Left lung (tissue), 4 donors: ENCODE measurements at regions not wholly inside any gene's neighbourhood (a gene's known extent, or its start where the extent isn't known, plus 50 kb on each side); places are given as distances from the start of the nearest gene placed in this dataset.

ENCODE experiments used
- ATAC-seq: fragments of 200-7000 bp; cut with Tn5 transposase; one replicate; pipeline ENCODE4 v1.9.1; 2020; ENCODE audit warnings: moderate library complexity
- DNase-seq, 4 donors: peaks; one replicate each; pipeline ENCODE4 v3.0.0-alpha.2; 2013 to 2020
- H3K27ac ChIP-seq, 2 donors: fragments of 200-600 bp; sonication (generic) in 1 of 2; one replicate each; pipeline versions ENCODE4 v1.5.0 to v1.8.0; 2020 to 2021
- H3K27me3 ChIP-seq, 2 donors: fragments of 200-600 bp; sonication (generic) in 1 of 2; one replicate each; pipeline versions ENCODE4 v1.5.0 to v1.8.0; 2020 to 2021
- H3K36me3 ChIP-seq, 2 donors: fragments of 200-600 bp; sonication (generic) in 1 of 2; one replicate each; pipeline versions ENCODE4 v1.5.0 to v1.8.0; 2020 to 2021
- H3K4me1 ChIP-seq, 2 donors: fragments of 200-600 bp; one replicate each; pipeline ENCODE4 v1.8.0; 2021
- H3K4me3 ChIP-seq, 2 donors: fragments of 200-600 bp; sonication (generic) in 1 of 2; one replicate each; pipeline versions ENCODE4 v1.5.0 to v1.8.0; 2020 to 2021; ENCODE audit warnings: mild to moderate bottlenecking in 1 of 2
- H3K9me3 ChIP-seq, 2 donors: fragments of 200-600 bp; sonication (generic) in 1 of 2; one replicate each; pipeline versions ENCODE4 v1.5.0 to v1.8.0; 2020 to 2021
- CTCF ChIP-seq, 2 donors: fragments of 200-600 bp; sonication (generic) in 1 of 2; IDR thresholded peaks; one replicate each; pipeline versions ENCODE4 v1.5.0 to v1.8.0; 2021; ENCODE audit warnings: antibody characterized with exemption in 2 of 2
- intact Hi-C, 2 donors: fragments of 100-400 bp; cut with DNase I; formaldehyde crosslinking; loops; one replicate each; pipeline versions ENCODE4 v1.11.2 to v1.14.2; 2022
- donor health status: DM: no; HTN: yes; CAD: no.
- donor health status: DM: no; HTN: no; CAD: no.

- H3K27me3 ChIP-seq: no peaks in the 10 kb centered on the region
- TF ChIP-seq CTCF (IDR thresholded peaks at IDR 0.05): no peak
- DNase-seq (no peak), ATAC-seq (no peak)
- intact Hi-C loops: no loop called here
- no peaks in the 10 kb centered on the region for H3K9me3 ChIP-seq
- H3K27ac ChIP-seq: no peak overlapping the region
- no peaks in the 10 kb centered on the region for H3K4me1 ChIP-seq
- H3K4me3 ChIP-seq: no peak overlapping the region
- H3K36me3 ChIP-seq: no peaks in the 10 kb centered on the region
Measured at GRCh38 chr6:18883268-18883667, 496.1 kb downstream of the RNF144B start.

- ATAC-seq (no peak), DNase-seq (no peak)
- no peaks in the 10 kb centered on the region for H3K27me3 ChIP-seq
- no peak overlapping the region for H3K4me3 ChIP-seq
- H3K36me3 ChIP-seq: no peaks in the 10 kb centered on the region
- no peak for TF ChIP-seq CTCF (IDR thresholded peaks at IDR 0.05)
- intact Hi-C loops: no loop called here
- H3K4me1 ChIP-seq: no peaks in the 10 kb centered on the region
- no peak overlapping the region for H3K27ac ChIP-seq
- no peaks in the 10 kb centered on the region for H3K9me3 ChIP-seq
Measured at GRCh38 chr6:18883851-18884250, 496.7 kb downstream of the RNF144B start.

DNA sequence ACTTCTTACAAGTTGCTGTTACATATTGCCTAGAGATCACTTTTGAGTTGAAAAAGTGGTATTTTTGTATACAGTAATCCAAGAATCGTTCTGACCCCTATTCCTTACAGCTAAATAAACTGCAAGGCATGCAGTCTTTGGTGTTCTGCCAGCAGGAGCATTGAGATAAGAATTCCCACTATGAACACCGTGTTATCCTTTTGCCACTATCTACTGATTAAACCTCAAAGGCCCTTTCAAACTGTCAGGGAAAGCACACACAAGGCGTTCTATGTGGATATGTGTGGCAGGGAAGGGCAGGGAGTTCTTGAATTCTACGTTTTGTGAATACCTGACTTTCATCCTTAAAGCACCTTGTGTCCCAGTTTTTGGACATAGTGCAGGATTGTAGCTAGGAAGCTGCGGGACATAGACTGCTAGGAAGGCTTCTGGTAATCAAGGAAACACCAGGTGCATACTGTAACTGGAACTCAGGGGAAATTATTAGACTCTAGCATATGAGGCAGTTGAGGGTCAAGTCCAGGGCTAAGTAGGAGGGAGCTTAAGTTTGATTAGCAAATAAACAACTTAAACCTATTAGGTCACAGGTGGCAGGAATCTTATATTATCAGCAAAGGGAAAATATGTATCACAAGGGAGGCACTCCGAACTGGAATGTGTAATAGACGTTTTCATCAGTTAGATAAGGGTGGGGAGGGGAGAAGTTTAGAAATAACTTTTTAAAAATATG, 506.6 kb downstream of the RNF144B start:
- Histone ChIP-seq H3K9me3 (peaks cover 0 to 7% of the 10 kb centered on the region in 2 donors), H3K27ac (no peak overlapping the region), H3K4me3 (no peak overlapping the region), H3K36me3 (no peaks in the 10 kb centered on the region), H3K4me1 (no peaks in the 10 kb centered on the region), H3K27me3 (no peaks in the 10 kb centered on the region)
- DNase-seq (peak in 1 of 4 donors; percentile 0), ATAC-seq (no peak)
- TF ChIP-seq CTCF (IDR thresholded peaks at IDR 0.05): no peak
- intact Hi-C loops: no loop called here

- Histone ChIP-seq H3K9me3 (peaks cover 0 to 11% of the 10 kb centered on the region in 2 donors), H3K36me3 (no peaks in the 10 kb centered on the region), H3K27me3 (no peaks in the 10 kb centered on the region), H3K27ac (no peak overlapping the region), H3K4me3 (no peak overlapping the region), H3K4me1 (no peaks in the 10 kb centered on the region)
- DNase-seq (no peak), ATAC-seq (no peak)
- TF ChIP-seq CTCF (IDR thresholded peaks at IDR 0.05): no peak
- intact Hi-C loops: no loop called here
Measured at GRCh38 chr6:18897350-18897749, 510.2 kb downstream of the RNF144B start.

GRCh38 chr6:18904681-18905080, 517.5 kb downstream of the RNF144B start:
- Histone ChIP-seq H3K27me3 (no peaks in the 10 kb centered on the region), H3K27ac (no peak overlapping the region), H3K36me3 (no peaks in the 10 kb centered on the region), H3K9me3 (no peaks in the 10 kb centered on the region), H3K4me1 (no peaks in the 10 kb centered on the region), H3K4me3 (no peak overlapping the region)
- DNase-seq: no peak
- ATAC-seq: no peak
- no peak for TF ChIP-seq CTCF (IDR thresholded peaks at IDR 0.05)
- intact Hi-C loops: no loop called here
